ENCODE measurements at regions not wholly inside any gene's neighbourhood (a gene's known extent, or its start where the extent isn't known, plus 50 kb on each side); places are given as distances from the start of the nearest gene placed in this dataset.

GRCh38 chr9:103734471-103734870, 359.6 kb upstream of the SMC2 start (continued):
- no peak for TF ChIP-seq FOXP4 (CRISPR knock-in tag; IDR thresholded peaks at IDR 0.05; ENCODE audit: borderline replicate concordance)
- no peak for TF ChIP-seq POLR2AphosphoS2 (IDR thresholded peaks at IDR 0.05; ENCODE audit: low read length)
- no peak for TF ChIP-seq PCBP2 (IDR thresholded peaks at IDR 0.05; ENCODE audit: low read depth, low read length, poor library complexity, severe bottlenecking)

DNA sequence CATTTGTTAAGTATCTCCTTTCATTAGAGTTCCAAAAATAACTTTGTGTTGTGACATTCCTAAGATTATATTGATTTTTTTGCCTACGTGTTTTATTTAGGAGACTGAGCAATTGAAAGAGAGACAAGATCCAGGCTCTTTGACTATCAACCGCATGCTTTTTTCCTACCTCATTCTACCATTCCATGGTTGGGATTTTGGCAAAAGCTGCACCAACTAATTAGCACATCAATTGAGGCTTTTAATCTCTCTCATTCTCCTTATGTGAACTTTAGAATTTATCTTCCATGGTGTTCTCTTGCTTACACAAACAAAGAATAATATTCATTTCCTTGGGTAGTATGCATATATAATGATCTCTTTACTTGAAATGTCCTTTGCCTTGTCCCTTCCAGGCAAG, 338.7 kb upstream of the SMC2 start:
- no peak for ATAC-seq
- FAIRE-seq = no peak
- ChIA-PET POLR2A (no interaction called here), CTCF (ENCODE audit: low intra/inter-chr PET ratio) (no interaction called here)
- Histone ChIP-seq H2AFZ (ENCODE audit: low read depth, low read length) (no peak overlapping the region), H3K36me3 (ENCODE audit: control insufficient read depth, insufficient read depth, low read length) (no peaks in the 10 kb centered on the region), H3K9me1 (ENCODE audit: control insufficient read depth, insufficient read depth, low read length) (no peaks in the 10 kb centered on the region), H3K79me2 (ENCODE audit: control insufficient read depth, insufficient read depth, low read length) (no peaks in the 10 kb centered on the region), H3K9ac (ENCODE audit: insufficient read depth in 1 of 2, low read depth in 2 of 2, low read length in 2 of 2) (no peak overlapping the region), H3K27me3 (ENCODE audit: control insufficient read depth in 2 of 2, insufficient read depth in 2 of 2, low read length in 2 of 2) (no peaks in the 10 kb centered on the region), H3K4me3 (no peak overlapping the region), H3K4me2 (ENCODE audit: insufficient read depth, low read length) (no peak overlapping the region), H3K4me1 (replicated peaks in 1 of 2; ENCODE audit: control insufficient read depth in 2 of 2, insufficient read depth in 2 of 2, low read length in 2 of 2) (no peaks in the 10 kb centered on the region), H3K9me3 (replicated peaks; ENCODE audit: control insufficient read depth, insufficient read depth, low read depth, low read length) (no peaks in the 10 kb centered on the region), H4K20me1 (replicated peaks; ENCODE audit: control insufficient read depth, insufficient read depth, low read length) (no peaks in the 10 kb centered on the region), H3K27ac (ENCODE audit: extremely low read depth, low read depth, low read length) (no peak overlapping the region)
- intact Hi-C loops (cut with micrococcal nuclease) = no loop called here
- WGBS (ENCODE audit: insufficient coverage, low coverage, missing lambda C conversion rate) = 4% methylated on average over 2 of the region's 2 CpGs
- TF ChIP-seq ELK3 (CRISPR knock-in tag; IDR thresholded peaks at IDR 0.05) = no peak
- TF ChIP-seq KDM5B (IDR thresholded peaks at IDR 0.05; ENCODE audit: insufficient replicate concordance, low read depth, low read length) = no peak
- no peak for TF ChIP-seq PRMT5 (CRISPR knock-in tag; IDR thresholded peaks at IDR 0.05)
- TF ChIP-seq JUNB (CRISPR knock-in tag; conservative IDR thresholded peaks at IDR 0.05) = no peak
- TF ChIP-seq TAF7 (tag; IDR thresholded peaks at IDR 0.05) = no peak
- no peak for TF ChIP-seq ESRRA (IDR thresholded peaks at IDR 0.05; ENCODE audit: borderline replicate concordance, low read depth)
- TF ChIP-seq PREB (CRISPR knock-in tag; IDR thresholded peaks at IDR 0.05) = no peak
- TF ChIP-seq GABPB1 (CRISPR knock-in tag; IDR thresholded peaks at IDR 0.05) = no peak
- TF ChIP-seq SMAD3 (CRISPR knock-in tag; conservative IDR thresholded peaks at IDR 0.05) = no peak
- no TSS peak for BruUV-seq (replicated peaks)
- no peak for DNase-seq (ENCODE audit: extremely low read depth in 1 of 4, low spot score in 3 of 4)
- in situ Hi-C loops (cut with MboI) = no loop called here
